Gastrocnemius medialis (tissue), 4 donors: ENCODE measurements at regions not wholly inside any gene's neighbourhood (a gene's known extent, or its start where the extent isn't known, plus 50 kb on each side); places are given as distances from the start of the nearest gene placed in this dataset.
A peak's percentile ranks its signal among the peaks of the same experiment; 100 is the strongest.
"Not testable (repeated sequence)": the region's sequence is repeated elsewhere in the genome, so short reads cannot be mapped to it uniquely, and the experiment has no call there.

Source experiments
- ATAC-seq, 2 donors: fragments of 150-250 bp; one replicate each; pipeline ENCODE4 v1.9.1; 2016
- DNase-seq, 2 donors: peaks; one replicate each; pipeline ENCODE4 v3.0.0-alpha.2; 2019
- H3K27ac ChIP-seq, 4 donors: fragments of 200-600 bp; sonication (generic); 1 replicate in 1 of 4; 2 replicates in 3 of 4; pipeline ENCODE4 v1.5.1; 2016 to 2018; ENCODE audit warnings: mild to moderate bottlenecking in 2 of 4, moderate library complexity in 1 of 4
- H3K27me3 ChIP-seq, 3 donors: fragments of 200-600 bp; sonication (generic) in 2 of 3; 1 replicate in 1 of 3; 2 replicates in 2 of 3; pipeline versions ENCODE4 v1.5.1 to v1.6.0; 2016 to 2019; ENCODE audit warnings: mild to moderate bottlenecking in 1 of 3, moderate library complexity in 1 of 3
- H3K36me3 ChIP-seq, 2 donors: fragments of 200-600 bp; sonication (generic) in 1 of 2; one replicate each; pipeline ENCODE4 v1.5.1; 2017 to 2018
- H3K4me1 ChIP-seq, 2 donors: fragments of 200-600 bp; sonication (generic) in 1 of 2; one replicate each; pipeline ENCODE4 v1.5.1; 2016 to 2017; ENCODE audit warnings: mild to moderate bottlenecking in 2 of 2
- H3K4me3 ChIP-seq, 4 donors: fragments of 200-600 bp; sonication (generic) in 3 of 4; 1 replicate in 1 of 4; 2 replicates in 3 of 4; pipeline ENCODE4 v1.5.1; 2016 to 2019; ENCODE audit warnings: mild to moderate bottlenecking in 2 of 4
- H3K9me3 ChIP-seq, 3 donors: fragments of 200-600 bp; sonication (generic) in 2 of 3; 1 replicate in 1 of 3; 2 replicates in 2 of 3; pipeline ENCODE4 v1.5.1; 2016 to 2019
- POLR2A ChIP-seq, 2 donors: fragments of 450-650 bp; IDR thresholded peaks; one replicate each; pipeline ENCODE4 v1.6.1; 2017; ENCODE audit warnings: antibody characterized with exemption in 2 of 2, mild to moderate bottlenecking in 2 of 2, moderate library complexity in 2 of 2
- in situ Hi-C, 4 donors: fragments of 200-750 bp; cut with MboI; loops; one replicate each; pipeline versions ENCODE4 v1.15.0 to v1.8.0; 2017; ENCODE audit warnings: low sequenced_read_pairs in 4 of 4
- intact Hi-C: fragments of 100-400 bp; cut with DNase I; formaldehyde crosslinking; loops from one replicate; pipeline ENCODE4 v1.15.1; 2023; ENCODE audit warnings: low total_unique reads
- TF ChIP-seq, protein P1 (sequence below), 5 experiments: fragments of 450-650 bp in 3 of 5; fragments of 200-600 bp in 2 of 5; sonication (generic) in 2 of 5; IDR thresholded peaks in 4 of 5; conservative IDR thresholded peaks in 1 of 5; 1 replicate in 4 of 5; 2 replicates in 1 of 5; pipeline ENCODE4 v1.5.1; 2016 to 2019; ENCODE audit warnings: antibody characterized with exemption in 5 of 5, mild to moderate bottlenecking in 3 of 5, moderate library complexity in 3 of 5

DNA sequence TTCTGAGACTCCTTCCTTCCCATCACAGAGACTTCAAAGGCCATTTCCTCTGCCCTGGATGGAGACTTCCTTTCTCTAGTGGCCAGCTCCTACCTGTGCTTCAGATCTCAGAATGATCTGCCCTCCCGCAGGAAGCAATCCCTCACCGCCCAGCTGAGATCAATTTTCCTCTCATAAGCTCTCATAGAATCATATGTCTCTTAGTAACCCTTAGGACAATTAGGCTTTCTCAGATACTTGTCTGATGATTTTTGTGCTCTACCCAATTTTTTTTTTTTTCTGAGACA, 212.6 kb upstream of the PRSS58 start:
- H3K36me3 ChIP-seq: no peaks in the 10 kb centered on the region
- no peak for TF ChIP-seq POLR2A (IDR thresholded peaks at IDR 0.05)
- no peaks in the 10 kb centered on the region for H3K27me3 ChIP-seq
- DNase-seq: no peak
- no peak overlapping the region for H3K27ac ChIP-seq
- H3K4me3 ChIP-seq: no peak overlapping the region
- ATAC-seq: no peak
- H3K9me3 ChIP-seq: no peaks in the 10 kb centered on the region
- in situ Hi-C loops: no loop called here
- intact Hi-C loops: no loop called here
- peaks cover 0 to 2% of the 10 kb centered on the region in 2 donors for H3K4me1 ChIP-seq

DNA sequence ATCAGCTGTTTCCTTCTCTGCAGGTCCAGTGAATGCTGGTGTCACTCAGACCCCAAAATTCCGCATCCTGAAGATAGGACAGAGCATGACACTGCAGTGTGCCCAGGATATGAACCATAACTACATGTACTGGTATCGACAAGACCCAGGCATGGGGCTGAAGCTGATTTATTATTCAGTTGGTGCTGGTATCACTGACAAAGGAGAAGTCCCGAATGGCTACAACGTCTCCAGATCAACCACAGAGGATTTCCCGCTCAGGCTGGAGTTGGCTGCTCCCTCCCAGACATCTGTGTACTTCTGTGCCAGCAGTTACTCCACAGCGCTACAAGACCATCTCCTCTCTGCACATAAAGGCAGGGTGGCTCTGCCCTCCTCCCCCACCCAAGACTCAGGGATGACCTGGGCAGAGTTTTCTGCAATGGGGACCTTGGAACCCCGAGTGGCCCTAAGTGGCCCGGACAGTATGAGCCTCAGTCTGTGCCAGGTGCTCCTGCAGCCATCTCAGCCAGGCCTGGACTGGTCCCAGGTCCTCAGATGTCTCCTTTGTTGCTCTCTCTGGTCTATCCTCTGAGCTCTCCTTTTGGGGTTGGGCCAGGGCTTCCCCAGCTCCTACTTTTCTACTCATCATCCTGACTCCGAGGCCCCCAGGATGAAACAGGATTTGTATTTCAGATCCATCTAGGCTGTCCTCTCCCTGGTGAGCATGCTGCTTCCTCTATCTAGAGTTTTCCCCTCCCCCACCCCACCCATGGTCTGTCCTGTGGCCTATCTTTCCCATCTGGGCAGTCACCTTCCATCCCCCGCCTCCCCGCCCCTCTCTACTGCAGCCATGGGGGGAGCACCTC, 212.1 kb upstream of the PRSS58 start:
- intact Hi-C loops: no loop called here
- no peaks in the 10 kb centered on the region for H3K27me3 ChIP-seq
- no peak overlapping the region for H3K4me3 ChIP-seq
- no peaks in the 10 kb centered on the region for H3K9me3 ChIP-seq
- no peak overlapping the region for H3K27ac ChIP-seq
- in situ Hi-C loops: no loop called here
- no peak for DNase-seq
- peak in 1 of 2 donors; percentile 59 for ATAC-seq
- TF ChIP-seq, protein P1, sequence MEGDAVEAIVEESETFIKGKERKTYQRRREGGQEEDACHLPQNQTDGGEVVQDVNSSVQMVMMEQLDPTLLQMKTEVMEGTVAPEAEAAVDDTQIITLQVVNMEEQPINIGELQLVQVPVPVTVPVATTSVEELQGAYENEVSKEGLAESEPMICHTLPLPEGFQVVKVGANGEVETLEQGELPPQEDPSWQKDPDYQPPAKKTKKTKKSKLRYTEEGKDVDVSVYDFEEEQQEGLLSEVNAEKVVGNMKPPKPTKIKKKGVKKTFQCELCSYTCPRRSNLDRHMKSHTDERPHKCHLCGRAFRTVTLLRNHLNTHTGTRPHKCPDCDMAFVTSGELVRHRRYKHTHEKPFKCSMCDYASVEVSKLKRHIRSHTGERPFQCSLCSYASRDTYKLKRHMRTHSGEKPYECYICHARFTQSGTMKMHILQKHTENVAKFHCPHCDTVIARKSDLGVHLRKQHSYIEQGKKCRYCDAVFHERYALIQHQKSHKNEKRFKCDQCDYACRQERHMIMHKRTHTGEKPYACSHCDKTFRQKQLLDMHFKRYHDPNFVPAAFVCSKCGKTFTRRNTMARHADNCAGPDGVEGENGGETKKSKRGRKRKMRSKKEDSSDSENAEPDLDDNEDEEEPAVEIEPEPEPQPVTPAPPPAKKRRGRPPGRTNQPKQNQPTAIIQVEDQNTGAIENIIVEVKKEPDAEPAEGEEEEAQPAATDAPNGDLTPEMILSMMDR (IDR thresholded peaks at IDR 0.05 in 4 of 5, conservative IDR thresholded peaks at IDR 0.05 in 1 of 5): no peak
- TF ChIP-seq POLR2A (IDR thresholded peaks at IDR 0.05): no peak
- no peaks in the 10 kb centered on the region for H3K36me3 ChIP-seq
- peaks cover 0 to 2% of the 10 kb centered on the region in 2 donors for H3K4me1 ChIP-seq

DNA sequence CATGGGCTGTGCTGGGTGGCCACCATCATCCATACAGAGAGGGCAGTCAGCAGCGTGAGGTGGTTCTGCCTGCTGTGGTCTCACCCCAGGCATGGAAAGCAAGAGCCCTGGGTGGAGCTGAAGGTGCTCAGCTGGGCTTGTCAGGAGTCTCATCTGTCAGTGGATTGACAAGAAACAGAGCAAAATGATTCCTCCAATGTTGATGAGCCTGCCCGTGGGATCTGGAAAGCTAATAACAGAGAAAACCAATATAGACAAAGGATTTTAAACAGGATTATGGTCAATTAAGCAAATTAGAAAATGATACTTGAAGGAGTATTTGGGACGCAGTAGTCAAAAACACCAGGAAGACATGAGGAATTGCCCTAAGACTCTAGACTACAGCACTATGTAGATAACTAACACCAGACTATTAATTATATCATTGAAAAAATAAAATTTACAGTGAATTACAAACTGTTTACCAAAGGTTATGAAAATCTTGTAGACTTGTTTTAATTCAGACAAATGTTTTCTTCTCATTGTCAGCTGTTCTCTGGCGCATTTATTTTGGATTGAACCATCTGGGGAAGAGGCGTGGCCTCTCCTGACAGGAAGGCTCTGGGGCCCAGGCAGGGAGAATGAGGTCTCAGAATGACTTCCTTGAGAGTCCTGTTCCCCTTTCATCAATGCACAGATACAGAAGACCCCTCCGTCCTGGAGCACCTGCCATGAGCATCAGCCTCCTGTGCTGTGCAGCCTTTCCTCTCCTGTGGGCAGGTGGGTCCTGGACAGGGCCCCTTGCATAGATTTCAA, 211.2 kb upstream of the PRSS58 start:
- Histone ChIP-seq H3K27ac (no peak overlapping the region), H3K4me3 (no peak overlapping the region), H3K9me3 (no peaks in the 10 kb centered on the region), H3K27me3 (no peaks in the 10 kb centered on the region), H3K4me1 (peaks cover 0 to 2% of the 10 kb centered on the region in 2 donors), H3K36me3 (no peaks in the 10 kb centered on the region)
- DNase-seq (no peak), ATAC-seq (no peak)
- no peak for TF ChIP-seq POLR2A (IDR thresholded peaks at IDR 0.05)
- TF ChIP-seq, protein P1 (IDR thresholded peaks at IDR 0.05 in 4 of 5, conservative IDR thresholded peaks at IDR 0.05 in 1 of 5): no peak
- in situ Hi-C loops: no loop called here
- intact Hi-C loops: no loop called here

DNA sequence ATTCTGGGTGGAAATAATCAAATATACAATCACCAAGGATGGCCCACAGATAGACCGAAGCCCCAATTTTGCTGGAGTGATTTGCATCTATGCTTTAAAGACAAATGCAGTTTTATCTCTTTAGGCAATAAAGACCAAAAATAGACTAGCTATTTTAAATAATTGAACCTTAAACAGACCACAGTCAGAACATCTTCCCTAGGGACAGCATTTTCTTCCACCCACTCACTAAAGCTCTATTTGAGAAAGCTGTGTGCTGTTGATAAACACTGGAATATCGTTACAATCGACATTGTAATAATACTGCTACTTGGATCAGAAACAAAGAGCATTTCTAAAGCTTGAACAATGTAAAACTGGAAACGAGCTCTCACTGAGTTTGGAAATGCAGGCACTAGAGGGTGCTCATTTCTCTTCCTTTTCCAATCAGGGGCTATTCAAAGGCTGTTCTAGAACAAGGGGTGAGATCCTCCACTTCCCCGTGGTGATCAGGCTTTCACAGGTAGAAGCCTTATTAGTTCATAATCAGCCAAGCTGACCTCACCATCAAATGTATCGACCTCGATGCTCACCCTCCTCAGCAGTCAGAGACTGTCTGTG, 209.3 kb upstream of the PRSS58 start:
- intact Hi-C loops, in situ Hi-C loops, ATAC-seq: not testable (repeated sequence)

DNA sequence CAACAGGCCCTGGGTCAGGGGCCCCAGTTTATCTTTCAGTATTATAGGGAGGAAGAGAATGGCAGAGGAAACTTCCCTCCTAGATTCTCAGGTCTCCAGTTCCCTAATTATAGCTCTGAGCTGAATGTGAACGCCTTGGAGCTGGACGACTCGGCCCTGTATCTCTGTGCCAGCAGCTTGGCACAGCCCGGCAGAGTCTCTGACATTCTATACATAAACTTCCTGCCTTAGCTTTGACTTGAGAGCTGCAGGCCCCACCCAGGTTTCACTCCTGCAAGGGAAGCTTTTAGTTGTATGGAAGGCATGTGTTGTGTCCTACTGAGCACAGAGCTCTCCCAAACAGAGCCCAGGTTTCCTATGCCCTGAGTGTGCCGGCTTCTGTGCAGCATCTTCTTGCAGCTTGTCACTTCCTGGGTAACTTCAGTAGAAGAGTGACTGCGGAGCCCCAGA, 205.6 kb upstream of the PRSS58 start:
- H3K27me3 ChIP-seq: no peaks in the 10 kb centered on the region
- H3K36me3 ChIP-seq: no peaks in the 10 kb centered on the region
- H3K27ac ChIP-seq: no peak overlapping the region
- no peaks in the 10 kb centered on the region for H3K9me3 ChIP-seq
- DNase-seq: no peak
- in situ Hi-C loops: no loop called here
- H3K4me3 ChIP-seq: no peak overlapping the region
- TF ChIP-seq, protein P1 (IDR thresholded peaks at IDR 0.05 in 4 of 5, conservative IDR thresholded peaks at IDR 0.05 in 1 of 5): no peak
- TF ChIP-seq POLR2A (IDR thresholded peaks at IDR 0.05): no peak
- peak in 1 of 2 donors; percentile 43 for ATAC-seq
- H3K4me1 ChIP-seq: peaks cover 7 to 19% of the 10 kb centered on the region in 2 donors
- intact Hi-C loops: no loop called here

More for the DNA sequence above, 209.3 kb upstream of the PRSS58 start:
- not testable (repeated sequence) for H3K9me3 ChIP-seq, H3K4me3 ChIP-seq, H3K27me3 ChIP-seq, DNase-seq, H3K36me3 ChIP-seq, H3K27ac ChIP-seq
- peaks cover 5 to 10% of the 10 kb centered on the region in 2 donors for H3K4me1 ChIP-seq
